GM11168 (cell line): ENCODE measurements at regions not wholly inside any gene's neighbourhood (a gene's known extent, or its start where the extent isn't known, plus 50 kb on each side); places are given as distances from the start of the nearest gene placed in this dataset.

Experiments used
- in situ Hi-C: fragments of 300-500 bp; cut with MboI; formaldehyde crosslinking; loops from one replicate; pipeline ENCODE4 v1.12.0; 2022; ENCODE audit warnings: low sequenced_read_pairs; ENCODE audit not compliant: unreplicated experiment

- in situ Hi-C loops = no loop called here
Measured at GRCh38 chr20:24378661-24379483, 90.6 kb upstream of the SYNDIG1 start.

GRCh38 chr20:24376311-24377099 lies 92.9 kb upstream of the SYNDIG1 start:
- in situ Hi-C loops = no loop called here

GRCh38 chr20:24373372-24373771 lies 96.1 kb upstream of the SYNDIG1 start:
- in situ Hi-C loops = no loop called here

GRCh38 chr20:24370911-24371695 lies 98.3 kb upstream of the SYNDIG1 start:
- in situ Hi-C loops = no loop called here

- in situ Hi-C loops = no loop called here
Measured at GRCh38 chr20:24370249-24370648, 99.2 kb upstream of the SYNDIG1 start.

GRCh38 chr20:24368253-24368652 lies 101.2 kb upstream of the SYNDIG1 start:
- in situ Hi-C loops = no loop called here

- in situ Hi-C loops = no loop called here
Measured at GRCh38 chr20:24366336-24367004, 103.0 kb upstream of the SYNDIG1 start.

GRCh38 chr20:24365670-24366069 lies 103.8 kb upstream of the SYNDIG1 start:
- in situ Hi-C loops = no loop called here

- in situ Hi-C loops = no loop called here
Measured at GRCh38 chr20:24364482-24364881, 104.9 kb upstream of the SYNDIG1 start.

GRCh38 chr20:24363031-24363430 lies 106.4 kb upstream of the SYNDIG1 start:
- in situ Hi-C loops = no loop called here

- in situ Hi-C loops = no loop called here
Measured at GRCh38 chr20:24362080-24362479, 107.3 kb upstream of the SYNDIG1 start.

- in situ Hi-C loops = no loop called here
Measured at GRCh38 chr20:24361541-24361940, 107.9 kb upstream of the SYNDIG1 start.

- in situ Hi-C loops = no loop called here
Measured at GRCh38 chr20:24360531-24360930, 108.9 kb upstream of the SYNDIG1 start.

GRCh38 chr20:24359321-24360027 lies 110.0 kb upstream of the SYNDIG1 start:
- in situ Hi-C loops = no loop called here

- in situ Hi-C loops = no loop called here
Measured at GRCh38 chr20:24357931-24358330, 111.5 kb upstream of the SYNDIG1 start.

- in situ Hi-C loops = no loop called here
Measured at GRCh38 chr20:24357177-24357576, 112.3 kb upstream of the SYNDIG1 start.

- in situ Hi-C loops = no loop called here
Measured at GRCh38 chr20:24353135-24353690, 116.2 kb upstream of the SYNDIG1 start.

GRCh38 chr20:24350923-24351368 lies 118.5 kb upstream of the SYNDIG1 start:
- in situ Hi-C loops = no loop called here

- in situ Hi-C loops = no loop called here
Measured at GRCh38 chr20:24341781-24342180, 127.6 kb upstream of the SYNDIG1 start.
